GM12892 (cell line): ENCODE measurements at regions not wholly inside any gene's neighbourhood (a gene's known extent, or its start where the extent isn't known, plus 50 kb on each side); places are given as distances from the start of the nearest gene placed in this dataset.

Source experiments
- POLR2A ChIP-seq: IDR thresholded peaks from 2 replicates; pipeline ENCODE4 v1.6.1; 2011; ENCODE audit warnings: low read depth, low read length, control low read depth
- POLR2AphosphoS5 ChIP-seq: IDR thresholded peaks from 2 replicates; pipeline ENCODE4 v1.6.1; 2011; ENCODE audit warnings: low read depth, low read length, control low read depth
- TAF1 ChIP-seq: IDR thresholded peaks from 2 replicates; pipeline ENCODE4 v1.6.1; 2011; ENCODE audit warnings: low read depth, mild to moderate bottlenecking, control low read depth, low read length, borderline replicate concordance

DNA sequence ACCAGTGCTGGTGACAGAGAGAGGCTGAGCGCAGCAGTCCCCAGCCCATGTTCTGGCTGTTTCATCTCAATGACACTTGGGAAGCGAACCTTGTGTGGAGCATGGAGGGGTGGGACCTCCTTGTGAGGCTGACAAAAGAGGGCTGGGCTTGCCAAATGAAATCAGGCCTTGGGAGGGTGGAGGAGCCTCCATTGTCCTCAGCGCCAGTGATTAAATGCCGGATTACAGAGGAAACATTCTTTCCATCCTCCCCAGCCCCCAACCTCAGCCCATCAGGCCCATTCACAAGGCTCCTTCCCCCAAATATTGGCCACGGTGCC lies 63.3 kb upstream of the PAXBP1 start:
- TF ChIP-seq POLR2A: no peak
- TF ChIP-seq POLR2AphosphoS5: no peak
- no peak for TF ChIP-seq TAF1
